Stimulated activated CD4-positive, alpha-beta T cell treated with anti-CD3 and anti-CD28 coated beads, TNF-alpha, amount 100 ng/mL, for 1 hour (primary cell): ENCODE measurements at regions not wholly inside any gene's neighbourhood (a gene's known extent, or its start where the extent isn't known, plus 50 kb on each side); places are given as distances from the start of the nearest gene placed in this dataset.
"Not testable (repeated sequence)": the region's sequence is repeated elsewhere in the genome, so short reads cannot be mapped to it uniquely, and the experiment has no call there.

Source experiments
- DNase-seq, 3 donors: peaks; one replicate each; pipeline ENCODE4 v3.0.0-alpha.2; 2020; ENCODE audit warnings: low read depth in 3 of 3, low spot score in 1 of 3

DNA sequence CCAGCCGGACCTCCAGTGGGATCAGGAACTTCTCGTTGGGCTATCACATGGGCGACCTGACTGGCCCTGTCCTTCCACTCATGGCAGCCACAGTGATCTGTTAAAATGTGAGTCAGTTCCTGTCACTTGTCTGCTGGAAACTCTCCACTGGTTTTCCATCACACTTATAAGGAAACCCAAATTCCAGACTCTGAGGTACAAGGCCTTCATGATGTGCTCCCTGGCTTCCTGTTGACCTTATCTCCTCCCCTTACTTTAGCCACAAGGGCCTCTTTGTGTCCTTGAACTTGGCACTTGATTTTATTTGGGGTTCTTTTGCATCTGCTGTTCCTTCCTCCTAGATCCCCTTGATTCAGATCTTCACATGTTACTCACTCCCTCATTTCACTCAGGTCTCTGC lies 96.8 kb downstream of the TENT5C start:
- DNase-seq: no peak

GRCh38 chr1:117707371-117707770 lies 101.5 kb downstream of the TENT5C start:
- no peak for DNase-seq

DNA sequence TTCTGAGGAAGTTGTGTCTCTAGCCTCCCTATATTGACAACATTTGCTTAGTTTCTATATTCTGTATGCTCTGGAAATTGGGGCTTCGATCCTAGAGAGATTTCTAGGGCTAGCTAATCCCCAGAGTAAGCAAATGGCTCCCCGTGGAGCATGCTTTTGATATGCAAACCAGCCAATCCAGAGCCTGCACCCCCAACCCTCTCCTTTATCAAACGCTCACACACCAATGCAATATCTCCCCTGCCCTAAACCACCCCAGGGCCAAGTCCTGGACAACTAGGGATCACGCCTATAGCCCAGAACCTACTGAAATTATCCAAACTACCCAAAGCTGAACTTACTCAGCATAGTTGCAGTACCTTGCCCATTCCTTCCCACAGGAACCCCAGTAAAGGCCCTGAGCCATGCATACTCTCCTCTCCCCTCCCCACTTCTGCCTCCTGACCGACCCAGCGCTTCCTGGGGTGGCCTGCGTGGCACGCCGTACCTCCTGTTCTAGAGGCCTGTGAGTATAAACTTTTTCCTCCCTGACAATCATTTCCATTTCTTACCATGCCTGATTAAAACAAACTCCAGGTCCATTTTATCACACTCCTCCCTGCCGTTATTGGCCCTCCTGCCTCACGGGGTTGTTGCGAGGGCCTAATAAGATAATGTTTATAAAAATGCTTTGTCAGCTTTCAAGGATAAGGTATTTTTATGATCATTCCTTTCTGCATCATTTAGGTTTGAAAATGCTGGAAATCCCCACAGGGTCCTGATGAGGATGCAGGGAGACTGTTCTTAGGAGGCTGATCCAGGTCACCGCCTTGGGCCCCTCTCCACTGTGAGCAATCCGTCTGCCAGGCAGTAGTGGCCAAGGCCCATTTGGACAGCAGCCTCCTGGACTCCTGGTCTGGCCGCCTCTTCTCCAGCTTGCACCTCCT lies 102.7 kb downstream of the TENT5C start:
- DNase-seq: no peak

DNA sequence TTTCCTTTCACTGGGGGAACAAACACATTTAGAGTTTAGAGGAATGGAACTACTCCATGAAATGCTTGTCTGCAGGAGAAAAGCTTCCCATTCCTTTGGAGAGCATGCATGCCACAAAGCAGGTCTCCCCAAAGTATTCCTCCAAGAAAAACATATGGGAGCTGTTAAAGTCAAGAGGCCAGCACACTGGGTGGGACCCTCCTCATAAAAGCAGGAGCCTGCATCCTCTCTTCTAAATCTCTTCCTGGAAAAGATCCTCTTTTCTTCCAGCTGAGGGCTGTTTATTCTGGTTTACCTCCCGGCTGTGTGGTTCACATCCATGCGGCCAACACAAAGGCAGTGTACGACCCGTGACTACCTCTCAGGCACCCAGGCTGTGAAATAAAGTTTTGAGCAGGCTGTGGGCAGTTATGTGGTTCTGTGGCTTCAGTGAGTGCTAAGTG lies 103.4 kb downstream of the TENT5C start:
- DNase-seq: no peak

DNA sequence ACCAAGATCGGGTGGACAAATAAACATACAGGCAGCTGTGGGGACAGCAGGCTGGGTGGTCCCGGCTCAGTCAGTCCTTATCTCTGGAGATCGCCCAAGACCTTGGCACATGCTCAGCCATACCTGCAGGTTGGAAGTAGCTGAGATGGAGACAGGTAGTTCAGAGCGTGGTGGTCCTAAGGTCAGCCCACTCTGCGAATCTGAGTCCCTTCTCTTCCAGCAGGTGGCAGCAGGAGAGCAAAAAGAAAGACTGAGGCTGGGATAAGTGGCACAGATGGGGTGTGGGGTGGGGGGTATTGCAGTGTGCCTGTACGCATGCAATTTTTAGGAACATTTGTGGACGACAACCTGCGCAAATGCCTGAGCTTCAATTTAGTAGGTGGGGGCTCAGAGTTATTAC lies 104.9 kb downstream of the TENT5C start:
- DNase-seq: no peak

DNA sequence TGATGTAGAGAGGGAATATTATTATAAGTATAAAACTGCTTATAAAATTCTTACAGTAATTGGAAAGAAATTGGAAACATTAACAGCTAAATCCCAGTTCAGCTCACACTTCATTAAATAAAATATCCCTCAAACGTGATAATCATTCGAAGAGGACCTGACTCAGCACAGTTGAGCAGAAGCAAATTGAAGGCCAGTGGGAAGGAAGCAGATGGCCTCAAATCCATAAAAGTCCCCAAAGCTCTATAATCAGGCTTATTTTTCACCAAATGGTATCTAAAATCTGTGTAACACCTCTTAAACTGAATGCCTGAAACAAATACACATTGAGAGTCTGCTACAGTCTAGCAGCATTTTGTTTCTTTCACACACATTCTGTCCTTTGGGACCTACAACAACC lies 106.8 kb downstream of the TENT5C start:
- DNase-seq: no peak

DNA sequence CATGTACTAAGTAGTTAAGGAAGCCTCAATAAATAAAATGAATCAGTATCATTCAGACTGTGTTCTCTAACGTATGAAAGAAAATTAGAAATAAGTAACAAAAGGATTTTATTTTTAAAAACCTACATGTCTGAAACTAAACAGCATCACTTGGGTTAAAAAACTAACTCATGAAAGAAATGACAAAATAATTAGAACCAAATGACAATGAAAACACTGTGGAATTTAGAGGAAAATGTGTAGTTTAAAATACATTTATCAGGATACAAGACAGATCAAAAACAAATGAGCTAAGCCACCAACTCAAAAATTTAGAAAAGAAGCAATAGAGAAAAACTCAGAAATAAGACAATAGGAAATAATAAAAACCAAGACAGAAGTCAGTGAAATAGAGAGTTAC lies 108.7 kb downstream of the TENT5C start:
- no peak for DNase-seq

GRCh38 chr1:117716030-117716429 lies 110.2 kb downstream of the TENT5C start:
- not testable (repeated sequence) for DNase-seq

DNA sequence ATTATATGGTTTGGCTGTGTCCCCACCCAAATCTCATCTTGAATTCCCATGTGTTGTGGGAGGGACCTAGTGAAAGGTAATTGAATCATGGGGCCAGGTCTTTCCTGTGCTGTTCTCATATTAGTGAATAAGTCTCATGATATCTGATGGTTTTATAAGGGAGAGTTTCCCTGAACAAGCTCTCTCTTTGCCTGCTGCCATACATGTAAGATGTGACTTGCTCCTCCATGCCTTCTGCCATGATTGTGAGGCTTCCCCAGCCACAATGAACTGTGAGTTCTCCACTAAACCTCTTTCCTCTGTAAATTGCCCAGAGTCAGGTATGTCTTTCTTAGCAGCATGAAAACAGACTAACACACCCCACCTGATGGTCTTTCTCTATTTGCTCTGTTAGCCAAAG lies 112.1 kb downstream of the TENT5C start:
- not testable (repeated sequence) for DNase-seq

DNA sequence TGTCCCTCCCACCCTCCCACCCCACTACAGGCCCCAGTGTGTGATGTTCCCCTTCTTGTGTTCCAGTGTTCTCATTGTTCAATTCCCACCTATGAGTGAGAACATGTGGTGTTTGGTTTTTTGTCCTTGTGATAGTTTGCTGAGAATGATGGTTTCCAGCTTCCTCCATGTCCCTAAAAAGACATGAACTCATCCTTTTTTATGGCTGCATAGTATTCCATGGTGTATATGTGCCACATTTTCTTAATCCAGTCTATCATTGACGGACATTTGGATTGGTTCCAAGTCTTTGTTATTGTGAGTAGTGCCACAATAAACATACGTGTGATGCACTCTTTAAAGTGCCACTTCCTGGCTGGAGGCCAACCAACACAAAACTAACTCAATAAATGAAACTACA lies 112.7 kb downstream of the TENT5C start:
- not testable (repeated sequence) for DNase-seq

DNA sequence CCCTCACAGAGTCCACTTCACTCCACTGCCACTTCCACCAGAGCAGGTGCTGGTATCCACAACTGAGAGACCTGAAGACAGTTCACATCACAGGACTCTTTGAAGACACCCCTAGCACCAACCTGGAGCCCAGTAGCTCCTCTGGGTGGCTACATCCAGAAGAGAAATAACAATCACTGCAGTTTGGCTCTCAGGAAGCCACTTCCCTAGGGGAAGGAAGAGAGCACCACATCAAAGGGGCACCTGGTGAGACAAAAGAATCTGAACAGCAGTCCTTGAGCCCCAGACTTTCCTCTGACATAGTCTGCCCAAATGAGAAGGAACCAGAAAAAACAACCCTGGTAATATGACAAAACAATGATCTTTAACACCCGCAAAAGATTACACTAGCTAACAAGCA lies 113.2 kb downstream of the TENT5C start:
- DNase-seq: no peak

DNA sequence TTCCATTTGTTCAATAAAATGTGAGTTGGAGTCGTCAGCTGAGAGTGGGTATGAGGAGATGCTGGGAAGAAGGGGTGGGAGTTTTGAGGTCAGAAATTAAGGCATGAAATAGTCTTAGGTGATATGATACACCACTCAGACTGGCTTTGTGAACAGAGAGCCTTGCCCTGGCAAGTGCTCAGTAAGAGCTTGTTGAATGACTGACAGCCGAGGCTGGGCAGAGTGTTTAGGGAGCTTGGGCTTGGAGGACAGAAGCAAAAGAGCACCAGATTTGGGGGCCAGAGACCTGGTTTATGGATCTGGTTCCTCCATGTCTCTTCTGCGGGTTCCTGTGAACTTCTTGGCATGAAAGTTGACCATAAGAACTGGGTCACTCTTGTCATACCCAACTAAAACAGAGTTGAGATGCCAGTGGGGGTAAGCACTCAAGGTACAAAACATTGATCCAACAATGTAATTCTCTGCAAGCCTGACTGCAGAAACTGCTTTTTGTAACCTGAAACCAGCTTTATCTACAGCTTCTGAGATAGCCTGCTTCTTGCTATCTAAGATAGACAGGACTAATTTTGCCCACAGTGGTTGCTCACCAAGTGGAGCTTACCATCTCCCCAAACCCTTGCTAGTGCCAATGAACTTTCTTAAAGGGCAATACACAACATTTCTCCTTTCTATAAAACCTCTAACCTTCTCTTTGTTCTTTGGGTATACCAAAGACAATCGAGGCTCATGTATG lies 126.4 kb downstream of the TENT5C start:
- DNase-seq: no peak

- no peak for DNase-seq
These were observed 127.1 kb downstream of the TENT5C start for GRCh38 chr1:117732956-117733355.

- no peak for DNase-seq
These were observed 128.6 kb downstream of the TENT5C start for GRCh38 chr1:117734403-117734802.

GRCh38 chr1:117735045-117735992 lies 129.5 kb downstream of the TENT5C start:
- DNase-seq: no peak

GRCh38 chr1:117739504-117739903 lies 133.7 kb downstream of the TENT5C start:
- DNase-seq: no peak

GRCh38 chr1:117740496-117740895 lies 134.6 kb downstream of the TENT5C start:
- no peak for DNase-seq

- DNase-seq: not testable (repeated sequence)
These were observed 140.7 kb downstream of the TENT5C start for GRCh38 chr1:117746565-117746964.

DNA sequence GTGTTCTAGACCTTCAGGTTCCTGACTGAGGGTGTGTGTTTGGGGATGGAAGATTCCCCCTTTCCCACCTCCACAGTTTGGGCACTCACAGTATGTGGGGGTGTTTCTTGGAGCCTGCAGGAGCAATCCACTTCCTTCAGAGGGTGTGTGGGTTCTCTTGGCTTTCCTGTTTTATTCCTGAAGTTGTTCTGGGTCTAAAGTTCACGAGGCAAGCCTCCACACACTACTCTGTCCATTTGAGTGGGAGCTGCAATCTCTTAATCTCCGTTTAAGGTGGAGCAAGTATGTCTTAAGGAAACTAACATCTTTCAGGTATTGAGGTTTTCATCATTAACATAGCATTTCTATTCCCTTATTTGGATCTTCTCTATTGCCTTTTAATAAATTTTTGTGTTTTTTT lies 141.8 kb downstream of the TENT5C start:
- no peak for DNase-seq

- DNase-seq: no peak
These were observed 145.5 kb downstream of the TENT5C start for GRCh38 chr1:117751321-117751720.

DNA sequence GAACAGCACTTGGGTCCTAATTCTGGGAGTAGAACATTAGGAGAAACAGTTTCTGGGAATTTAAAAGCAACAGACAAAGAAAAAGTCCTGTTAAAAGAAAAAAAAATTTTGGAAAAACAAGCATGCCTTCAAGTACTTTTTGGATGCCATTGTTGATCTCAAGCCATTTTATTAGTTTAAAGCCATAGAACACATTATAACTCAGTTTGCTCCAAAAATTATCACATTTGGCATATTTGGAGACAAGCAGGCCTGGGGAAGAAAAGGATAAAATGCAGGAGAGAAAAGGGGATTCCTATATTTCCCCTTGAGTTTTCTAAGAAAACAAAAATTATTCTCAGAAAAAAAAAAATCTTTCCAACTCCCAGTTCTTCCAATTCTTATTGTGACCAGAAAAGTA lies 146.8 kb downstream of the TENT5C start:
- DNase-seq: no peak
